IPS-20b (cell line): ENCODE measurements at regions not wholly inside any gene's neighbourhood (a gene's known extent, or its start where the extent isn't known, plus 50 kb on each side); places are given as distances from the start of the nearest gene placed in this dataset.

Experiments used
- H3K27ac ChIP-seq: one replicate; pipeline ENCODE4 v1.5.1; 2013; ENCODE audit warnings: low read length
- H3K27me3 ChIP-seq: 2 replicates; pipeline ENCODE4 v1.6.1; 2013; ENCODE audit warnings: mild to moderate bottlenecking, low read length, inconsistent platforms; ENCODE audit not compliant: insufficient read depth
- H3K36me3 ChIP-seq: 2 replicates; pipeline ENCODE4 v1.6.1; 2013; ENCODE audit warnings: low read depth, mild to moderate bottlenecking, inconsistent platforms, low read length, moderate library complexity; ENCODE audit not compliant: insufficient read depth
- H3K4me1 ChIP-seq: 2 replicates; pipeline ENCODE4 v1.6.1; 2013; ENCODE audit warnings: mild to moderate bottlenecking, control low read depth, inconsistent platforms, low read length, moderate library complexity; ENCODE audit not compliant: insufficient read depth
- H3K4me3 ChIP-seq: 2 replicates; pipeline ENCODE4 v1.5.1; 2013; ENCODE audit warnings: mild to moderate bottlenecking, low read length, inconsistent platforms
- H3K9ac ChIP-seq: 2 replicates; pipeline ENCODE4 v1.6.1; 2013; ENCODE audit warnings: low read depth, mild to moderate bottlenecking, inconsistent platforms, low read length, moderate library complexity
- H3K9me3 ChIP-seq: 2 replicates; pipeline ENCODE4 v1.6.1; 2013; ENCODE audit warnings: mild to moderate bottlenecking, low read depth, low read length, inconsistent platforms; ENCODE audit not compliant: insufficient read depth

DNA sequence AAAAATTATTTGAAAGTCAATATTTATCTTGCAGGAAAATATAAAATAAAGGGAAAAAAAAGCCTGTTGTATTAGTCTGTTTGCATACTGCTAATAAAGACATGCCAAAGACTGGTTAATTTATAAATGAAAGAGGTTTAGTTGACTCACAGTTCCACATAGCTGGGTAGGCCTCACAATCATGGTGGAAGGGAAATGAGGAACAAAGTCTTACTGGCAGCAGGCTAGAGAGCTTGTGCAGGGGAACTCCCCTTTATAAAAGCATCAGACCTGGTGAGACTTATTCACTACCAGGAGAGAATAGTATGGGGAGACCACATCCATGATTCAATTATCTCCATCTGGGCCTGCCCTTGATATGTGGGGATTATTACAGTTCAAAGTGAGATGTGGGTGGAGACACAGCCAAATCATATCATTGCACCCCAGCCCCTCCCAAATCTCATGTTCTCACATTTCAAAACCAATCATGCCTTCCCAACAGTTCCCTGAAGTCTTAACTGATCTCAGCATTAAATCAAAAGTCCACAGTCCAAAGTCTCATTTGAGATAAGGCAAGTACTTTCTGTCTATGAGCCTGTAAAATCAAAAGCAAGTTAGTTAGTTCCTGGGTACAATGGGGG, 1416.5 kb upstream of the SPRY2 start:
- H3K9me3 ChIP-seq = peaks cover 9% of the 10 kb centered on the region
- no peaks in the 10 kb centered on the region for H3K36me3 ChIP-seq
- H3K4me1 ChIP-seq = no peaks in the 10 kb centered on the region
- no peaks in the 10 kb centered on the region for H3K27me3 ChIP-seq
- no peak overlapping the region for H3K27ac ChIP-seq
- no peak overlapping the region for H3K9ac ChIP-seq
- no peak overlapping the region for H3K4me3 ChIP-seq

DNA sequence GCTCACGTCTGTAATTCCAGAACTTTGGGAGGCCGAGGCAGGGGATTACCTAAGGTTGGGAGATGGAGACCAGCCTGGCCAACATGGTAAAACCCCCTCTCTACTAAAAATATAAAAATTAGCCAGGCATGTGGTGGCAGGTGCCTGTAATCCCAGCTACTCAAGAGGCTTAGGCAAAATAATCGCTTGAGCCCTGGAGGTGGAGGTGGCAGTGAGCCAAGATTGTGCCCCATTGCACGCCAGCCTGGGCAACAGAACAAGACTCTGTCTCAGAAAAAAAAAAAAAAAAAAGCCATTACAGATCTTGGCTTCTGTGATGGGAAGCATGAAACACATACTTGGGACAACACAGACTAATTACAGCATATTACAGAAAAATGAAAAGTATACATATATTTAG, 1404.5 kb upstream of the SPRY2 start:
- no peaks in the 10 kb centered on the region for H3K36me3 ChIP-seq
- no peaks in the 10 kb centered on the region for H3K9me3 ChIP-seq
- no peaks in the 10 kb centered on the region for H3K4me1 ChIP-seq
- no peak overlapping the region for H3K4me3 ChIP-seq
- H3K9ac ChIP-seq = no peak overlapping the region
- H3K27ac ChIP-seq = no peak overlapping the region
- no peaks in the 10 kb centered on the region for H3K27me3 ChIP-seq

DNA sequence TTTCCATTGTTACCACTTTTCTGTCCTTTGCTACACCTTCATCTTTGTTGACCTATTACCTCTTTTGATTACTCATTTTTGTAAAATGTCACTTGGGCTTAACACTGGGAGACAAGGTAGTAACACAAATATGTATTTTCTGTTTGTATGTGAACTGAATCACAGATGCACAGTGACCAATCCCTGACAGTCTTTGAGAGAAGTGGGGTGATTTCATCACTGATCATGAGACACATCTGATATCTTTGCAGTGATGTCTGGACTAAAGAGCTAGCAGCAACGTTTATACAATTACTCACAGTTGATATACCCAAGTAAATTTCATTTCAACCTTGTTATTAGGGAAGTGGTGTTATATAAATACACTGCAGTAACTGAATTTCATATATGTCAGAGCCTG, 1397.4 kb upstream of the SPRY2 start:
- no peaks in the 10 kb centered on the region for H3K4me1 ChIP-seq
- no peaks in the 10 kb centered on the region for H3K27me3 ChIP-seq
- H3K36me3 ChIP-seq = no peaks in the 10 kb centered on the region
- no peaks in the 10 kb centered on the region; the same call in 1 of the 2 replicates for H3K9me3 ChIP-seq
- no peak overlapping the region for H3K27ac ChIP-seq
- no peak overlapping the region for H3K9ac ChIP-seq
- no peak overlapping the region for H3K4me3 ChIP-seq

DNA sequence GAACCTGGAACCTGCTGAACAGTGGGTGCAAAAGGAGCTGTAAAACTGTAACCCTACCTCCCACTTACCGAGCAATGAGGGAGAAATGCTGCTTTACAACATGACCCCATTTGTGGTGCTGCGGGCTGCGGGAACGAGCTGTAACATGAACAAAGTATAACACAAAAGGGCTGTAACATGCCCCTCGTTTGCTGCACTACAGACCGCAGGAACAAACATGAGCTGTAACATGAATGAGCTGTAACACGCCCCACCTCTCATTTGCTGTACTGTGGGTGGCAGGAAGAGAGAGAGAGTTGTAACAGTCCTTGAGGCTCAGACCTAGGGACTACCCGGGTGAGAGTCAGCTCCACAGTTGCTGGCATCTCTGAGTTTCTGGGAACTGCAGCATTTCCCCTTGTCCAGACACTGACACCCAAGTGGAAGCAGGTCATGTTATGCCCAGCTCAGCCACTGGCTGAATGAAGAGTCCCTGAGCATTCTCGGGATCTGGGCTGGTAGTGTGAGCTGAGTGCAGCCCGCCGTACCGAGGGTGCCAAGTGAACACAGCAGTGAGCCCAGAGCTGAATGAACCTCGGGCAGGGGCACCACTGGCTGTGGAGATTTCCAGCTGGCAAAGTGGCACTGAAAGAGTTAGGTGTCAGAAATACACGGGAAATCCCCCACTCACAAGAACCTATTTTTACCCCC, 1385.3 kb upstream of the SPRY2 start:
- H3K9me3 ChIP-seq = no peaks in the 10 kb centered on the region
- no peak overlapping the region for H3K4me3 ChIP-seq
- no peak overlapping the region for H3K9ac ChIP-seq
- no peaks in the 10 kb centered on the region for H3K27me3 ChIP-seq
- no peak overlapping the region for H3K27ac ChIP-seq
- H3K4me1 ChIP-seq = no peaks in the 10 kb centered on the region
- no peaks in the 10 kb centered on the region for H3K36me3 ChIP-seq

DNA sequence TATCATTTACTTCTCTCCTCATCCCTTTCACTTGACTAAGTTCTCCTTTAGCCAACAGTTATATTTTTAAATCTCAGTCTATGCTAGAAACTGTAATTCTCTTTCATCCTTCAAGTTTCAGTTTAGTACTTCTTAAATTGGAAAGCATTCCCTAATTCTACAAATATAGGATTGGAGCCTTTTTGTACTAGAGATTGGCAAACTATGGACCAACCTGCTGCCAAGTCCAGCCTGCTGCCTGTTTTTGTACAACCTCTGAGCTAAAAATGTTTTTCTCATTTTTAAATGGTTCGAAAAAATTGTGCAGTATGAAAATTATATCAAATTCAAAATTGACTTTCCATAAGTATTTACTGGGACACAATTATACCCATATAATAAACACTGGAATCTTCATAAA, 1381.5 kb upstream of the SPRY2 start:
- Histone ChIP-seq H3K27me3 (no peaks in the 10 kb centered on the region), H3K9me3 (no peaks in the 10 kb centered on the region), H3K4me3 (no peak overlapping the region), H3K4me1 (no peaks in the 10 kb centered on the region), H3K36me3 (no peaks in the 10 kb centered on the region), H3K27ac (no peak overlapping the region), H3K9ac (no peak overlapping the region)

- H3K4me1 ChIP-seq = no peaks in the 10 kb centered on the region; the same call in 1 of the 2 replicates
- no peak overlapping the region for H3K4me3 ChIP-seq
- H3K9ac ChIP-seq = no peak overlapping the region
- no peaks in the 10 kb centered on the region for H3K36me3 ChIP-seq
- no peaks in the 10 kb centered on the region for H3K9me3 ChIP-seq
- H3K27me3 ChIP-seq = no peaks in the 10 kb centered on the region
- H3K27ac ChIP-seq = no peak overlapping the region
These were observed 1380.5 kb upstream of the SPRY2 start for GRCh38 chr13:81721400-81721799.

GRCh38 chr13:81714513-81714912, 1373.6 kb upstream of the SPRY2 start:
- H3K36me3 ChIP-seq = no peaks in the 10 kb centered on the region
- no peak overlapping the region for H3K4me3 ChIP-seq
- no peak overlapping the region for H3K27ac ChIP-seq
- H3K9me3 ChIP-seq = no peaks in the 10 kb centered on the region
- H3K9ac ChIP-seq = no peak overlapping the region
- H3K27me3 ChIP-seq = no peaks in the 10 kb centered on the region
- peaks cover 4% of the 10 kb centered on the region; the same call in 1 of the 2 replicates for H3K4me1 ChIP-seq

DNA sequence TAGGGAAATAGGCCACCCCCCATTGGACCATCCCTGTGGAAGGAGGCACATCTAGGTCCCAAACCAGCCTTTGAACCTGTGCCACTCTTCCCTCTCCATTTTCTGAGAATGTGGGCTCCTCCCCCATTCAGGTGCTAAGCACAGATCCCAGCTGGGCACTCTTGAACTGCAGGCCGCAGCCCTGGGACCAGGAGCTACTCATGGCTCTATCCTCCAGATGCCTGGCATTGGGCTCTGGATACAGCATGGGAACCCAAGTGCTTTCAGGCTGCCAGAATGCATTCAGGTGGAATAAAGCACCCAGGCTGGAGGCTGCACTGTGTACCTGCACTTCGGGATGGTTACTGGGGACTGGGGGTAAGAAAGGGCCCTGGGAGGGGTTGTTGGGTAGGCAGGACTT, 1372.3 kb upstream of the SPRY2 start:
- Histone ChIP-seq H3K27me3 (no peaks in the 10 kb centered on the region), H3K9me3 (no peaks in the 10 kb centered on the region), H3K4me3 (no peak overlapping the region), H3K36me3 (no peaks in the 10 kb centered on the region), H3K9ac (no peak overlapping the region), H3K4me1 (peaks cover 4% of the 10 kb centered on the region; the same call in 1 of the 2 replicates), H3K27ac (no peak overlapping the region)

GRCh38 chr13:81697826-81698225, 1356.9 kb upstream of the SPRY2 start:
- Histone ChIP-seq H3K9ac (no peak overlapping the region), H3K36me3 (no peaks in the 10 kb centered on the region), H3K27me3 (no peaks in the 10 kb centered on the region), H3K27ac (no peak overlapping the region), H3K9me3 (no peaks in the 10 kb centered on the region), H3K4me1 (peaks cover 5% of the 10 kb centered on the region), H3K4me3 (no peak overlapping the region)

DNA sequence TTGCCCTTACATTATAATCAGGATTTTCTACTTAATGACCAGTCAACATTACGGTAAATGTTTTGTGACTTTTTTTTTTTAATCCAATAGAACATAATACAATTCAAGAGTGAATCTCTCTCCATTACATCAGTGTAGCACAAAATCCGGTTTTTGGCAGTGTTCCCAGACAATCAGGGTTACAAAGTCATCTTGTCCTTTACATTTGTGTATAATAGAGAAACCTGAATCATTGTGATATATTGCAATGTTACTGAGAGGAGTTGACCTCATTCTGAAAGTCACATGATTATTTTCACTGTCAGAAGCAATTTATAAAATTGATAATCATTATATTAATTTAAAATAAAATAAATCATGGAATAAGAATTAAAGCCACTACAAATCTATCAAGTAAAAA, 1346.0 kb upstream of the SPRY2 start:
- Histone ChIP-seq H3K9me3 (no peaks in the 10 kb centered on the region), H3K9ac (no peak overlapping the region), H3K36me3 (no peaks in the 10 kb centered on the region), H3K27me3 (no peaks in the 10 kb centered on the region), H3K4me3 (no peak overlapping the region), H3K27ac (no peak overlapping the region), H3K4me1 (no peaks in the 10 kb centered on the region)

DNA sequence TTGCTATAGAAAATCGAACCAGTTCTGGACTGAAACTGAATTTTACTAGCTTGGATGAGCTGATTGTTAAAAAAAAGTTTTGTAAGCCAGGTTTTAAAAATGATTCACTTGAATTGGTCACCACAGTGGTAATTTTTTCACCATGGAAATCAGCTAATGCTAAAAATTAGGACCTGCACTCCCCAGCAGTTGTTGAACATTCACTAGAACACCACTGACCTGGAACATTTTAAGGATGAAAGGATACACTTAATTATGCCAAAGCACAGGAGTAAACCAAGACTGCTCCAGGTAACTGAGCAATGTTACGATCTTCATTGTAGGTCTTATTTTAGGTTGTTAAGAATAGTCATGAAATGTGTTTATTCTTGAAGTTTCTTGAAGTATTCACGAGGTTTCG, 1342.6 kb upstream of the SPRY2 start:
- Histone ChIP-seq H3K27ac (no peak overlapping the region), H3K4me3 (no peak overlapping the region), H3K4me1 (no peaks in the 10 kb centered on the region), H3K27me3 (no peaks in the 10 kb centered on the region), H3K36me3 (no peaks in the 10 kb centered on the region), H3K9ac (no peak overlapping the region), H3K9me3 (0 out of 2 replicates have a peak, but pooled peaks cover under 1% of the 10 kb centered on the region)

- Histone ChIP-seq H3K9ac (no peak overlapping the region), H3K4me1 (no peaks in the 10 kb centered on the region), H3K4me3 (no peak overlapping the region), H3K27ac (no peak overlapping the region), H3K27me3 (no peaks in the 10 kb centered on the region), H3K9me3 (peaks cover 14% of the 10 kb centered on the region; the same call in 1 of the 2 replicates), H3K36me3 (no peaks in the 10 kb centered on the region)
These were observed 1341.2 kb upstream of the SPRY2 start for GRCh38 chr13:81682081-81682630.
